ENCODE measurements at regions not wholly inside any gene's neighbourhood (a gene's known extent, or its start where the extent isn't known, plus 50 kb on each side); places are given as distances from the start of the nearest gene placed in this dataset.
"Not testable (repeated sequence)": the region's sequence is repeated elsewhere in the genome, so short reads cannot be mapped to it uniquely, and the experiment has no call there.

- no peak for DNase-seq
Observed at GRCh38 chr2:8592736-8593135, 89.1 kb upstream of the ID2 start.

GRCh38 chr2:8593243-8593642 lies 88.6 kb upstream of the ID2 start:
- DNase-seq: no peak

- no peak for DNase-seq
Observed at GRCh38 chr2:8594731-8595427, 87.0 kb upstream of the ID2 start.

- DNase-seq: no peak
Observed at GRCh38 chr2:8595428-8595805, 86.4 kb upstream of the ID2 start.

- DNase-seq: no peak
Observed at GRCh38 chr2:8595811-8596600, 85.8 kb upstream of the ID2 start.

GRCh38 chr2:8597094-8597493 lies 84.8 kb upstream of the ID2 start:
- DNase-seq: no peak

- no peak for DNase-seq
Observed at GRCh38 chr2:8597559-8598225, 84.2 kb upstream of the ID2 start.

- DNase-seq: no peak
Observed at GRCh38 chr2:8598295-8599165, 83.3 kb upstream of the ID2 start.

- DNase-seq: no peak
Observed at GRCh38 chr2:8599421-8600242, 82.2 kb upstream of the ID2 start.

GRCh38 chr2:8600456-8600855 lies 81.4 kb upstream of the ID2 start:
- no peak for DNase-seq

GRCh38 chr2:8602809-8603208 lies 79.0 kb upstream of the ID2 start:
- no peak for DNase-seq

GRCh38 chr2:8603356-8603755 lies 78.5 kb upstream of the ID2 start:
- DNase-seq: not testable (repeated sequence)

- DNase-seq: no peak
Observed at GRCh38 chr2:8604262-8604661, 77.6 kb upstream of the ID2 start.

- DNase-seq: peak; percentile 8
Observed at GRCh38 chr2:8605351-8606065, 76.3 kb upstream of the ID2 start.

- no peak for DNase-seq
Observed at GRCh38 chr2:8606226-8606625, 75.6 kb upstream of the ID2 start.

GRCh38 chr2:8606649-8607550 lies 75.0 kb upstream of the ID2 start:
- no peak for DNase-seq

- no peak for DNase-seq
Observed at GRCh38 chr2:8607606-8608005, 74.2 kb upstream of the ID2 start.

GRCh38 chr2:8608411-8608954 lies 73.4 kb upstream of the ID2 start:
- no peak for DNase-seq

GRCh38 chr2:8609357-8609811 lies 72.5 kb upstream of the ID2 start:
- no peak for DNase-seq

GRCh38 chr2:8610775-8611174 lies 71.1 kb upstream of the ID2 start:
- not testable (repeated sequence) for DNase-seq

Measured in NCI-H345 (cell line).